ENCODE measurements at regions not wholly inside any gene's neighbourhood (a gene's known extent, or its start where the extent isn't known, plus 50 kb on each side); places are given as distances from the start of the nearest gene placed in this dataset.
"Not testable (repeated sequence)": the region's sequence is repeated elsewhere in the genome, so short reads cannot be mapped to it uniquely, and the experiment has no call there.

DNA sequence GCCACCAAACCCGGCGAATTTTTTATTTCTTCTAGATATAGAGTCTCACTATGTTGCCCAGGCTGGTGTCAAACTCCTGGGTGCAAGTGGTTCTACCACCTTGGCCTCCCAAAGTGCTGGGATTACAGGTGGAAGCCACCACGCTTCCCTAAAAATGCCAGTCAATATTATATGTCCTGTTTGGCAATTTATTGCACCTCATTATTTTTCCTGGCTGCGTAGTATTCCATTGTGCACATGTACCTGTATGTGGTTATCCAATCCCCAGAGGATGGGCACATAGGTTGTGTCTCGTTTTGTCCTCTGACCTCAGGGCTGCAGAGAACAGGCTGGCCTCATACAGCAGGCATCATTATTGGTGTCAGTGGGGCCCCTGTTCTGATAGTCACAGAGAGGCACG is 181.7 kb downstream of the C9orf50 start:
- FAIRE-seq (no peak), DNase-seq (ENCODE audit: low spot score) (no peak)

GRCh38 chr9:129437626-129438323 is 183.1 kb downstream of the C9orf50 start:
- DNase-seq (ENCODE audit: low spot score) (no peak), FAIRE-seq (no peak)

DNA sequence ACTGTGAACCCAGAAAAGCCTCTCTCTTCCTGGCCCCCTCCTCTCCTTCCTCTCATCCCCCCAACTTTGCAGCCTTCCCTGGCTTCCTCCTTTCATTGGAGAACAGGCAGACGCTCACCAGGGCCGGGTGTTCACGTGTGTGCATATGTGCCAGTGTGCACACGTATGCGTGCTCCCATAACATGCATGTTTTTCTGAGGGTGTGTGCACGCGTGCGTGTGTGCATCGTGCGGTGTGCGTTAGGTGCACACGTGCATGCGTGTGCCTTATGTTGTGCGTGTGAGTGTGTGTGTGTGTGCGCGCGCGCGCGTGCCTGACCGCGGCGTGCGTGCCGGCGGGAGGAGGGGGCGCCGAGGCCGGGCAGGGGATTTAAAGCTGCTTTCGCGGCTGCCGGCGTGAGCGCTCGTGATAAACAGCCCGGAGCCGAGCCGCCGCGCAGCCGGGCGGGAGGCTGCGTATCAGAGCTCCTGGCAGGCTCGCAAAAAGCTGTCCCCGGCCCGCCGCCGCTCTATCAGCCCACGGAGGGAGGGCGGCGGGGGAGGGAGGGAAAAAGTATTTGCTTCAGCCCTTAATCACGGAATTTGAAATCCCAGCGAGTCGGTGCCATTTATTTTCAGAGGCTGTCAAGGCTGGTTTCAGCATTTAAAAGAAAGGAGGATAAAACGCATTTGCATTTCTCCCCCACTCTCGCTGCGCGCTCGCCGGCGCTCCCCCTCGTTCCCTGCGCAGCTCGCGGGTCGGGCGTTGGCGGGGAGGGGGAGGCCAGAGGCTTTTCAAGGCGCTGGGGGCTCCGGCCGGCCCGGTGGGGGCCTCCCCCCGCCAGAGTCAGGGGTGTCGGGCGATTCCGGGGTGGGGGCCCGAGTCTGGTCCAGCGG is 183.9 kb downstream of the C9orf50 start:
- DNase-seq (ENCODE audit: low spot score) (peak; percentile 50), FAIRE-seq (no peak)

GRCh38 chr9:129435988-129436717 is 184.7 kb downstream of the C9orf50 start:
- no peak for FAIRE-seq
- no peak for DNase-seq (ENCODE audit: low spot score)

DNA sequence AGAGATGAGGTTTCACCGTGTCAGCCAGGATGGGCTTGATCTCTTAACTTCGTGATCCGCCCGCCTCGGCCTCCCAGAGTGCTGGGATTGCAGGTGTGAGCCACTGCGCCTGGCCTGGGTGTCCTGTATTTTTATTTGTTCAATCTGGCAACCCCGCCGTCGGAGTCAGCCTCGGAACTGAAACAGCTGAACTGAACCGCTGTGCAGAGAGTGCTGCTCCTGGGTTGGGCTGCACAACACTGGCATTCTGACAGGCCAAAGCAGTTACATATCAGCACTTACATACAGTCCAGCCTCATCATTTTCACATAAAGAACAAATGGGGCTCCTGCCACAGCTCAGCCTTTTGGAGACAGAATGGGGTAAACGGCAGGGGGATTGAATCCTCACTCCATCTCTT is 185.6 kb downstream of the C9orf50 start:
- FAIRE-seq (no peak), DNase-seq (ENCODE audit: low spot score) (no peak)

DNA sequence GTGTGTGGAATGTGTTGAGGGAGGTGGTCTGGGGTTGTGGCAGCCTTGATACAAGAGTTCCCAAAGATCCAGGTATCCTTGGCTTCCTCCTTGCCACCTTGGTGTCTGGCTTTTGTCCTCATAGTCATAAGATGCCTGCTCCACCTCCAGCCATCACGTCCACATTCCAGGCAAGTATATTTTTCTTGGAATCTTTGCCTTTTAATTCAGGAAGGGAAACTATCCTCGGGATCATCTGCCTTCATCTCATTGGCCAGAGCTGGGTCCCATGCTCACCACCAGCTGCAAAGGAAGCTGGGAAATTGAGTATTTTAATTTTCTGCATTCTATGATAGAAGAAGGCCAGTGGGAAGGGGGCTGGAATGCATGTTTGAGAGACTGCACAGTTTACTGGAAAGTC is 186.7 kb downstream of the C9orf50 start:
- DNase-seq (ENCODE audit: low spot score) (no peak), FAIRE-seq (no peak)

- DNase-seq (ENCODE audit: low spot score) (no peak), FAIRE-seq (no peak)
Measured at GRCh38 chr9:129432297-129433154, 188.4 kb downstream of the C9orf50 start.

GRCh38 chr9:129430940-129431643 is 189.8 kb downstream of the C9orf50 start:
- FAIRE-seq (no peak), DNase-seq (ENCODE audit: low spot score) (no peak)

DNA sequence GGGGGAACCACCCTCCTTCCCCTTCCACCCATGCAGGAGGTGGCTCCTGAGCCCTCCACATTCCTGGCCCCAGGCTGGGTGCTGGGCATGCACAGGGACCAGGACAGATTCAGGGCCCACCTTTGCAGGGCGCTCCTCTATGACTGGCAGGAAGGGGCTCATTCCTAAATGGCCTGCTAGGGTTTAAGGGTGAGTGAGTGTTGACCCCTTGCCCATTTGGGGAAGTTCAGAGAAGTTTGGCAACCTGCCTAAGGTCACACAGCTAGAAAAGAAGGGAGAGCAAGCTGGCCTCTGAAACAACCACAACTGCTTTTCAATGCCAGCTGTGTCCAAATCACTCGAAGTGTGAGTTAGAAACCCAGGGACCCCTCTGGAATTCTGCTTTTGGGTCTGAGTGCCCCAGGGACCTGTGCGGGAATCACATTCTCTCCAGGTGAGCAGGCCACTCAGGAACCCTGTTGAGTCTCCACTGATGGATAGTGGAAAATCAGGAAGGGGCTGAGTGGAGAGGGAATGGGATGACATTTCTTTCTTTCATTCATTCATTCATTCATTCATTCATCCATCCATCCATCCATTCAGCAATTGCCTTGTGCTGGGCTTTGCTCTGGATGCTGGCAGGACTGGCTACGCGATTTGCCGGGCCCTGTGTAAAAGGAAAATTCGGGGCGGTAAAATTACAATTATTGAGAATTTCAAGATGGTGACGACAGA is 191.9 kb downstream of the C9orf50 start:
- FAIRE-seq: no peak
- no peak for DNase-seq (ENCODE audit: low spot score)

GRCh38 chr9:129427149-129427548 is 193.8 kb downstream of the C9orf50 start:
- no peak for DNase-seq (ENCODE audit: low spot score)
- FAIRE-seq: no peak

GRCh38 chr9:129423755-129424154 is 197.1 kb downstream of the C9orf50 start:
- peak; percentile 20 for FAIRE-seq
- not testable (repeated sequence) for DNase-seq (ENCODE audit: low spot score)

GRCh38 chr9:129423216-129423615 is 197.7 kb downstream of the C9orf50 start:
- FAIRE-seq: no peak
- no peak for DNase-seq (ENCODE audit: low spot score)

GRCh38 chr9:129422843-129423192 is 198.1 kb downstream of the C9orf50 start:
- no peak for DNase-seq (ENCODE audit: low spot score)
- FAIRE-seq: no peak

GRCh38 chr9:129422032-129422842 is 198.7 kb downstream of the C9orf50 start:
- DNase-seq (ENCODE audit: low spot score): no peak
- no peak for FAIRE-seq

DNA sequence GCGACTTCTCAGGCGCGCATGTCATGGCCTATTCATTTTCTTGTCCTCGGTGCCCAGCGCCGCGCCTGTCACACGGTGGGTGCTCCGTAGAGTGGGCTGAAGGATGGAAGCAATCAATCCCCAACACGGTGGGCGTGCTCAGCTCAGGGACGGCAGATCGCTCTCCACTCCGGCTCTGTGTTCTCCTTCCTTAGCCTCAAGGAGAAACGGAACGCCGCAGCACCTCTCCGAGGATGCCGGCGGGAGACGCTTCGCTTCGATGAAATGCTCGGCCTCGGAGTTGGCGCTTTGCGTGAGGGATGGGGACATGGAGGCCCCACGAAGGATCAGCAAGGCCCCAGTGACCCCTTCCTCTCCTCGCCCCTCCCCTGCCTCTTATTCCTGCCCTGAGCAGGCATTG is 199.5 kb downstream of the C9orf50 start:
- DNase-seq (ENCODE audit: low spot score) (no peak), FAIRE-seq (no peak)

GRCh38 chr9:129420721-129421120 is 200.2 kb downstream of the C9orf50 start:
- FAIRE-seq (peak; percentile 30), DNase-seq (ENCODE audit: low spot score) (no peak)

- no peak for DNase-seq (ENCODE audit: low spot score)
Measured at GRCh38 chr9:129419382-129419899, 201.5 kb downstream of the C9orf50 start.

DNA sequence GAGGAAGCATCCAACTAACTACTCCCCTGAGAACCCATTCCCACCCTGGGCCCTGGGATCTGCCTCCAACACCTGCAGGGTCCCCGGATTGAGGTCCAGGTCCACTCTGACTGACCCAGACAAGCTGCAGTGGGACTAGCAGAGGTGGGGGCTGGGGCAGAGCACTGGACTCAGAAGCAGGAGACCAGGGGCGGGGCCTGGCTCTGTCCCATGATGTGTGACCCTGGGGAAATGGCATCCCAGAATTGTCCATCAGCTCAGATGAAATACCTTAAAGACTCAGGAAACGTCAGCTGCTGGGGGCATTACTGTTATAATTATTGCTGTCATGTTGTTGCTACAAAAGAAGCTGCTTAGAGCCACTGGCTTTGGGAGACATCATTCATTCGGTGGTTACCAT is 202.4 kb downstream of the C9orf50 start:
- no peak for FAIRE-seq
- DNase-seq (ENCODE audit: low spot score): no peak

More at GRCh38 chr9:129419382-129419899, 201.5 kb downstream of the C9orf50 start:
- no peak for FAIRE-seq

Data from urothelium cell line (cell line).